MCF 10A (cell line): ENCODE measurements at regions not wholly inside any gene's neighbourhood (a gene's known extent, or its start where the extent isn't known, plus 50 kb on each side); places are given as distances from the start of the nearest gene placed in this dataset.

Experiments used
- BruUV-seq: library from RNA; stranded (reverse); fragments of 400-500 nt; replicated peaks from 2 replicates; lab custom pipeline; 2021; lab: Mats Ljungman, UMichigan
- CTCF ChIA-PET: fragments of 300-600 bp; sonication (Branson Sonifier 250); formaldehyde crosslinking; extraction: SDS; loops from one replicate; lab custom pipeline; 2021; ENCODE audit warnings: antibody characterized with exemption, inconsistent platforms; lab: Yijun Ruan, JAX
- POLR2A ChIA-PET: fragments of 300-600, 350-650 bp; sonication (Branson Sonifier 250); formaldehyde crosslinking; extraction: SDS; loops from one replicate; lab custom pipeline; 2020; ENCODE audit warnings: antibody characterized with exemption, inconsistent platforms; lab: Yijun Ruan, JAX
- DNase-seq: peaks from one replicate; pipeline ENCODE4 v3.0.0-alpha.2; 2018; ENCODE audit not compliant: unreplicated experiment
- H3K27ac Mint-ChIP-seq: one replicate; pipeline ENCODE4 v1.8.0; 2022; ENCODE audit warnings: mild to moderate bottlenecking, low read depth, mixed read lengths; ENCODE audit not compliant: unreplicated experiment
- H3K27me3 Mint-ChIP-seq: one replicate; pipeline ENCODE4 v1.8.0; 2022; ENCODE audit warnings: mixed read lengths; ENCODE audit not compliant: insufficient read depth, unreplicated experiment
- H3K36me3 Mint-ChIP-seq: one replicate; pipeline ENCODE4 v1.8.0; 2022; ENCODE audit warnings: mild to moderate bottlenecking, moderate library complexity, mixed read lengths; ENCODE audit not compliant: insufficient read depth, unreplicated experiment
- H3K4me1 Mint-ChIP-seq: one replicate; pipeline ENCODE4 v1.8.0; 2022; ENCODE audit warnings: mixed read lengths; ENCODE audit not compliant: insufficient read depth, unreplicated experiment
- H3K4me3 Mint-ChIP-seq: one replicate; pipeline ENCODE4 v1.8.0; 2022; ENCODE audit warnings: mild to moderate bottlenecking, moderate library complexity, mixed read lengths; ENCODE audit not compliant: unreplicated experiment
- H3K9me3 Mint-ChIP-seq: one replicate; pipeline ENCODE4 v1.8.0; 2022; ENCODE audit warnings: mixed read lengths; ENCODE audit not compliant: unreplicated experiment
- CTCF ChIP-seq: fragments of 200-600 bp; IDR thresholded peaks from one replicate; pipeline ENCODE4 v1.8.0; 2022; ENCODE audit warnings: antibody characterized with exemption, mild to moderate bottlenecking; ENCODE audit not compliant: unreplicated experiment
- intact Hi-C: fragments of 100-400 bp; cut with micrococcal nuclease; formaldehyde crosslinking; loops from 2 replicates; pipeline ENCODE4 v1.14.1; 2022

GRCh38 chr1:47709019-47709871 lies 271.4 kb downstream of the FOXD2 start:
- CTCF ChIA-PET, result interaction anchor here (0.6 to 29.6 kb wide), 17 partner anchors 10 to 530 kb away, joined by 3 to 696 read pairs (median 4); partner anchors contain the start of gene FOXD2
- BruUV-seq, result no TSS peak
- Mint-ChIP-seq H3K36me3 (no peaks in the 10 kb centered on the region), H3K27me3 (peaks cover 46% of the 10 kb centered on the region), H3K4me1 (no peaks in the 10 kb centered on the region), H3K4me3 (peak overlapping the region; percentile 53), H3K9me3 (no peaks in the 10 kb centered on the region), H3K27ac (no peak overlapping the region)
- POLR2A ChIA-PET, result interaction anchor here (0.8 kb wide), 1 partner anchor 272 kb away, joined by 3 read pairs; the partner anchor contains the start of gene FOXD2
- no peak for DNase-seq
- intact Hi-C loops, result no loop called here
- TF ChIP-seq CTCF, result no peak

GRCh38 chr1:47709872-47710231 lies 272.0 kb downstream of the FOXD2 start:
- ChIA-PET CTCF (interaction anchor here (0.5 to 29.6 kb wide), 38 partner anchors 9 to 530 kb away, joined by 3 to 696 read pairs (median 5); partner anchors contain the start of gene FOXD2), POLR2A (interaction anchor here (1.0 to 2.0 kb wide), 2 partner anchors 17 to 278 kb away, joined by 6 to 8 read pairs; no protein-coding TSS in a partner anchor)
- no peak for TF ChIP-seq CTCF
- DNase-seq, result no peak
- H3K4me3 Mint-ChIP-seq, result peak overlapping the region; percentile 53
- no peaks in the 10 kb centered on the region for H3K9me3 Mint-ChIP-seq
- BruUV-seq, result no TSS peak
- no peak overlapping the region for H3K27ac Mint-ChIP-seq
- peaks cover 48% of the 10 kb centered on the region for H3K27me3 Mint-ChIP-seq
- H3K4me1 Mint-ChIP-seq, result no peaks in the 10 kb centered on the region
- no peaks in the 10 kb centered on the region for H3K36me3 Mint-ChIP-seq
- intact Hi-C loops, result loop anchor here (1.0 to 5.0 kb wide), 6 partner anchors 183 to 531 kb away; no protein-coding TSS in a partner anchor

GRCh38 chr1:47710329-47711071 lies 272.7 kb downstream of the FOXD2 start:
- peak; percentile 99 for TF ChIP-seq CTCF
- peak; percentile 47 for DNase-seq
- no peaks in the 10 kb centered on the region for H3K36me3 Mint-ChIP-seq
- no peaks in the 10 kb centered on the region for H3K4me1 Mint-ChIP-seq
- H3K4me3 Mint-ChIP-seq, result no peak overlapping the region
- POLR2A ChIA-PET, result interaction anchor here (0.7 to 2.0 kb wide), 3 partner anchors 16 to 278 kb away, joined by 3 to 8 read pairs (median 6); no protein-coding TSS in a partner anchor
- no peaks in the 10 kb centered on the region for H3K9me3 Mint-ChIP-seq
- CTCF ChIA-PET, result interaction anchor here (0.5 to 29.6 kb wide), 41 partner anchors 8 to 531 kb away, joined by 3 to 696 read pairs (median 5); partner anchors contain the start of gene FOXD2
- intact Hi-C loops, result loop anchor here (1.0 to 5.0 kb wide), 6 partner anchors 183 to 532 kb away; no protein-coding TSS in a partner anchor
- peaks cover 54% of the 10 kb centered on the region for H3K27me3 Mint-ChIP-seq
- no TSS peak for BruUV-seq
- no peak overlapping the region for H3K27ac Mint-ChIP-seq
